SK-N-MC (cell line): ENCODE measurements at regions not wholly inside any gene's neighbourhood (a gene's known extent, or its start where the extent isn't known, plus 50 kb on each side); places are given as distances from the start of the nearest gene placed in this dataset.

Experiments
- DNase-seq: peaks from one replicate; pipeline ENCODE4 v3.0.0-alpha.2; 2011; ENCODE audit warnings: low read depth, low spot score
- H3K27ac ChIP-seq: fragments of 200-600 bp; sonication (generic); 2 replicates; pipeline ENCODE4 v1.5.1; 2016; ENCODE audit warnings: mixed run types
- H3K36me3 ChIP-seq: fragments of 200-600 bp; sonication (generic); 2 replicates; pipeline ENCODE4 v1.6.1; 2017; ENCODE audit warnings: antibody characterized with exemption, low read length, mixed read lengths; ENCODE audit not compliant: insufficient read depth
- H3K4me3 ChIP-seq: fragments of 200-600 bp; sonication (generic); 2 replicates; pipeline ENCODE4 v1.5.1; 2016
- H3K9ac ChIP-seq: fragments of 200-600 bp; sonication (generic); 2 replicates; pipeline ENCODE4 v1.8.0; 2017; ENCODE audit warnings: mixed run types, mixed read lengths; ENCODE audit not compliant: insufficient read length
- H3K9me3 ChIP-seq: fragments of 200-600 bp; sonication (generic); 2 replicates; pipeline ENCODE4 v1.6.1; 2017; ENCODE audit warnings: low read depth, mild to moderate bottlenecking, antibody characterized with exemption, low read length, moderate library complexity, mixed read lengths
- EZH2 ChIP-seq: fragments of 200-600 bp; sonication (generic); IDR thresholded peaks from one replicate; pipeline ENCODE4 v1.6.1; 2017; ENCODE audit warnings: antibody characterized with exemption
- FOXP2 ChIP-seq: optimal IDR thresholded peaks from 2 replicates; pipeline ENCODE3; 2011; ENCODE audit warnings: mild to moderate bottlenecking, moderate library complexity; ENCODE audit not compliant: insufficient read depth; ENCODE audit errors: extremely low read length, control extremely low read depth
- POLR2AphosphoS5 ChIP-seq: IDR thresholded peaks from 2 replicates; pipeline ENCODE4 v1.6.1; 2012; ENCODE audit warnings: mild to moderate bottlenecking, low read depth, low read length, borderline replicate concordance

- Histone ChIP-seq H3K4me3 (no peak overlapping the region), H3K27ac (no peak overlapping the region), H3K36me3 (no peaks in the 10 kb centered on the region), H3K9me3 (0 out of 2 replicates have a peak, but pooled peaks cover 6% of the 10 kb centered on the region), H3K9ac (no peak overlapping the region)
- DNase-seq, result no peak
- TF ChIP-seq POLR2AphosphoS5 (no peak), FOXP2 (no peak), EZH2 (no peak)
Observed at GRCh38 chr6:148068437-148069061, 274.1 kb upstream of the SASH1 start.

GRCh38 chr6:148069256-148069655 is 273.4 kb upstream of the SASH1 start:
- H3K27ac ChIP-seq, result no peak overlapping the region
- H3K9ac ChIP-seq, result no peak overlapping the region
- 0 out of 2 replicates have a peak, but pooled peaks cover 6% of the 10 kb centered on the region for H3K9me3 ChIP-seq
- no peak overlapping the region for H3K4me3 ChIP-seq
- TF ChIP-seq EZH2, result no peak
- TF ChIP-seq POLR2AphosphoS5, result no peak
- no peak for TF ChIP-seq FOXP2
- H3K36me3 ChIP-seq, result no peaks in the 10 kb centered on the region
- DNase-seq, result no peak

GRCh38 chr6:148074291-148074690 is 268.3 kb upstream of the SASH1 start:
- DNase-seq, result no peak
- no peak for TF ChIP-seq EZH2
- TF ChIP-seq FOXP2, result no peak
- no peak for TF ChIP-seq POLR2AphosphoS5

GRCh38 chr6:148074738-148075137 is 267.9 kb upstream of the SASH1 start:
- TF ChIP-seq POLR2AphosphoS5 (no peak), FOXP2 (no peak)
- DNase-seq, result no peak
- H3K27ac ChIP-seq, result peak overlapping the region; percentile 45; the same call in 1 of the 2 replicates
- H3K9me3 ChIP-seq, result 0 out of 2 replicates have a peak, but pooled peaks cover 11% of the 10 kb centered on the region
- no peaks in the 10 kb centered on the region for H3K36me3 ChIP-seq
- H3K9ac ChIP-seq, result no peak overlapping the region
- no peak overlapping the region for H3K4me3 ChIP-seq

More at GRCh38 chr6:148074291-148074690, 268.3 kb upstream of the SASH1 start:
- Histone ChIP-seq H3K27ac (no peak overlapping the region), H3K9me3 (0 out of 2 replicates have a peak, but pooled peaks cover 11% of the 10 kb centered on the region), H3K9ac (no peak overlapping the region), H3K4me3 (no peak overlapping the region), H3K36me3 (no peaks in the 10 kb centered on the region)

- no peaks in the 10 kb centered on the region for H3K36me3 ChIP-seq
Observed at GRCh38 chr6:148075352-148075751, 267.3 kb upstream of the SASH1 start.

GRCh38 chr6:148076051-148076450 is 266.6 kb upstream of the SASH1 start:
- TF ChIP-seq EZH2 (no peak), POLR2AphosphoS5 (no peak), FOXP2 (no peak)
- H3K27ac ChIP-seq, result peak overlapping the region; percentile 100
- DNase-seq, result peak; percentile 57

More at GRCh38 chr6:148075352-148075751, 267.3 kb upstream of the SASH1 start:
- H3K27ac ChIP-seq, result peak overlapping the region; percentile 100
- no peak overlapping the region for H3K4me3 ChIP-seq
- no peak overlapping the region for H3K9ac ChIP-seq
- peak; percentile 84 for DNase-seq
- TF ChIP-seq EZH2 (no peak), POLR2AphosphoS5 (no peak), FOXP2 (no peak)
- 0 out of 2 replicates have a peak, but pooled peaks cover 11% of the 10 kb centered on the region for H3K9me3 ChIP-seq

GRCh38 chr6:148080315-148080714 is 262.3 kb upstream of the SASH1 start:
- peak; percentile 93 for DNase-seq
- Histone ChIP-seq H3K4me3 (peak overlapping the region; percentile 35), H3K27ac (peak overlapping the region; percentile 67; the same call in 1 of the 2 replicates), H3K9me3 (0 out of 2 replicates have a peak, but pooled peaks cover 5% of the 10 kb centered on the region), H3K36me3 (no peaks in the 10 kb centered on the region), H3K9ac (no peak overlapping the region)
- TF ChIP-seq POLR2AphosphoS5 (peak; percentile 26; the same call in 1 of the 2 replicates), FOXP2 (peak; percentile 26), EZH2 (no peak)

More at GRCh38 chr6:148076051-148076450, 266.6 kb upstream of the SASH1 start:
- H3K9ac ChIP-seq, result peak overlapping the region; percentile 70
- H3K9me3 ChIP-seq, result 0 out of 2 replicates have a peak, but pooled peaks cover 11% of the 10 kb centered on the region
- peak overlapping the region; percentile 70 for H3K4me3 ChIP-seq
- H3K36me3 ChIP-seq, result no peaks in the 10 kb centered on the region

GRCh38 chr6:148081076-148081475 is 261.6 kb upstream of the SASH1 start:
- Histone ChIP-seq H3K9me3 (0 out of 2 replicates have a peak, but pooled peaks cover 5% of the 10 kb centered on the region), H3K36me3 (no peaks in the 10 kb centered on the region), H3K9ac (no peak overlapping the region), H3K4me3 (peak overlapping the region; percentile 35), H3K27ac (peak overlapping the region; percentile 67)
- TF ChIP-seq FOXP2 (no peak), POLR2AphosphoS5 (no peak), EZH2 (no peak)
- DNase-seq, result no peak
